Activated naive CD4-positive, alpha-beta T cell treated with anti-CD3 and anti-CD28 coated beads for 36 hours (primary cell): ENCODE measurements at regions not wholly inside any gene's neighbourhood (a gene's known extent, or its start where the extent isn't known, plus 50 kb on each side); places are given as distances from the start of the nearest gene placed in this dataset.

Experiments
- CTCF ChIA-PET: fragments of 350-600 bp; sonication (Branson Sonifier 250); formaldehyde crosslinking; loops from one replicate; lab custom pipeline; 2021; ENCODE audit warnings: antibody characterized with exemption; lab: Charles Lee
- DNase-seq: peaks from one replicate; pipeline ENCODE4 v3.0.0-alpha.2; 2020
- H3K27ac Mint-ChIP-seq: one replicate; pipeline ENCODE4 v1.8.0; 2021; ENCODE audit warnings: mild to moderate bottlenecking, mixed read lengths
- H3K27me3 Mint-ChIP-seq: one replicate; pipeline ENCODE4 v1.8.0; 2021; ENCODE audit warnings: low read depth, mixed read lengths
- H3K36me3 Mint-ChIP-seq: one replicate; pipeline ENCODE4 v1.8.0; 2021; ENCODE audit warnings: low read depth, mixed read lengths
- H3K4me1 Mint-ChIP-seq: one replicate; pipeline ENCODE4 v1.8.0; 2021; ENCODE audit warnings: low read depth, mixed read lengths
- H3K4me3 Mint-ChIP-seq: one replicate; pipeline ENCODE4 v1.8.0; 2021; ENCODE audit warnings: mild to moderate bottlenecking, moderate library complexity, mixed read lengths
- H3K9me3 Mint-ChIP-seq: one replicate; pipeline ENCODE4 v1.8.0; 2021; ENCODE audit warnings: mixed read lengths
- intact Hi-C: fragments of 100-400 bp; cut with micrococcal nuclease; formaldehyde crosslinking; loops from one replicate; pipeline ENCODE4 v1.15.1; 2023

- CTCF ChIA-PET: no interaction called here
- intact Hi-C loops: no loop called here
Observed at GRCh38 chr4:87746001-87746400, 53.4 kb upstream of the IBSP start.

More at GRCh38 chr4:87746001-87746400, 53.4 kb upstream of the IBSP start:
- H3K36me3 Mint-ChIP-seq: no peaks in the 10 kb centered on the region
- H3K27me3 Mint-ChIP-seq: no peaks in the 10 kb centered on the region
- H3K27ac Mint-ChIP-seq: no peak overlapping the region
- H3K9me3 Mint-ChIP-seq: no peaks in the 10 kb centered on the region
- no peak overlapping the region for H3K4me3 Mint-ChIP-seq
- no peak for DNase-seq
- no peaks in the 10 kb centered on the region for H3K4me1 Mint-ChIP-seq
